ENCODE measurements at regions not wholly inside any gene's neighbourhood (a gene's known extent, or its start where the extent isn't known, plus 50 kb on each side); places are given as distances from the start of the nearest gene placed in this dataset.

- H3K4me3 ChIP-seq (ENCODE audit: insufficient read depth, low read depth, low read length) = no peak overlapping the region
- Mint-ChIP-seq H3K36me3 (ENCODE audit: low read depth, unreplicated experiment) (peaks cover 2% of the 10 kb centered on the region), H3K27me3 (ENCODE audit: low read depth, unreplicated experiment) (peaks cover 20% of the 10 kb centered on the region), H3K4me1 (ENCODE audit: low read depth, unreplicated experiment) (peaks cover 2% of the 10 kb centered on the region), H3K4me3 (ENCODE audit: unreplicated experiment) (no peak overlapping the region), H3K27ac (ENCODE audit: unreplicated experiment) (no peak overlapping the region), H3K9me3 (ENCODE audit: unreplicated experiment) (no peaks in the 10 kb centered on the region)
- H4K20me1 ChIP-seq (ENCODE audit: insufficient read depth, low read length) = no peaks in the 10 kb centered on the region
- no peak overlapping the region for H3K27ac ChIP-seq (ENCODE audit: low read depth, low read length)
- no peak for TF ChIP-seq CTCF (IDR thresholded peaks at IDR 0.05; ENCODE audit: insufficient read depth, low read depth, low read length)
- no peak for TF ChIP-seq EZH2 (IDR thresholded peaks at IDR 0.05; ENCODE audit: insufficient read depth, low read length)
- no peak for FAIRE-seq
- no peaks in the 10 kb centered on the region for H3K9me3 ChIP-seq (ENCODE audit: insufficient read depth, low read depth, low read length)
- no peaks in the 10 kb centered on the region for H3K36me3 ChIP-seq (ENCODE audit: insufficient read depth, low read length)
- no peak overlapping the region for H3K9ac ChIP-seq (ENCODE audit: low read length)
- peaks cover 3% of the 10 kb centered on the region for H3K27me3 ChIP-seq (ENCODE audit: insufficient read depth, low read length)
- H2AFZ ChIP-seq (ENCODE audit: low read depth, low read length) = no peak overlapping the region
- no peaks in the 10 kb centered on the region for H3K4me1 ChIP-seq (ENCODE audit: insufficient read depth, low read length)
- no peak overlapping the region for H3K4me2 ChIP-seq (ENCODE audit: low read length)
- H3K79me2 ChIP-seq (ENCODE audit: insufficient read depth, low read length) = no peaks in the 10 kb centered on the region
- DNase-seq (ENCODE audit: low read depth) = no peak
Measured at GRCh38 chr2:118294063-118294462, 205.8 kb downstream of the INSIG2 start.

GRCh38 chr2:118292991-118293390, 204.7 kb downstream of the INSIG2 start:
- H3K4me3 ChIP-seq (ENCODE audit: insufficient read depth, low read depth, low read length) = no peak overlapping the region
- no peak overlapping the region for H3K27ac ChIP-seq (ENCODE audit: low read depth, low read length)
- no peaks in the 10 kb centered on the region for H3K9me3 ChIP-seq (ENCODE audit: insufficient read depth, low read depth, low read length)
- H3K4me1 ChIP-seq (ENCODE audit: insufficient read depth, low read length) = no peaks in the 10 kb centered on the region
- H3K27me3 ChIP-seq (ENCODE audit: insufficient read depth, low read length) = peaks cover 3% of the 10 kb centered on the region
- Mint-ChIP-seq H3K9me3 (ENCODE audit: unreplicated experiment) (no peaks in the 10 kb centered on the region), H3K27ac (ENCODE audit: unreplicated experiment) (no peak overlapping the region), H3K36me3 (ENCODE audit: low read depth, unreplicated experiment) (peaks cover 2% of the 10 kb centered on the region), H3K4me3 (ENCODE audit: unreplicated experiment) (no peak overlapping the region), H3K27me3 (ENCODE audit: low read depth, unreplicated experiment) (peaks cover 20% of the 10 kb centered on the region), H3K4me1 (ENCODE audit: low read depth, unreplicated experiment) (peaks cover 2% of the 10 kb centered on the region)
- TF ChIP-seq EZH2 (IDR thresholded peaks at IDR 0.05; ENCODE audit: insufficient read depth, low read length) = no peak
- TF ChIP-seq CTCF (IDR thresholded peaks at IDR 0.05; ENCODE audit: insufficient read depth, low read depth, low read length) = no peak
- H3K4me2 ChIP-seq (ENCODE audit: low read length) = no peak overlapping the region
- H4K20me1 ChIP-seq (ENCODE audit: insufficient read depth, low read length) = no peaks in the 10 kb centered on the region
- DNase-seq (ENCODE audit: low read depth) (peak; percentile 38), FAIRE-seq (peak; percentile 26)
- H3K36me3 ChIP-seq (ENCODE audit: insufficient read depth, low read length) = no peaks in the 10 kb centered on the region
- no peaks in the 10 kb centered on the region for H3K79me2 ChIP-seq (ENCODE audit: insufficient read depth, low read length)
- no peak overlapping the region for H2AFZ ChIP-seq (ENCODE audit: low read depth, low read length)
- no peak overlapping the region for H3K9ac ChIP-seq (ENCODE audit: low read length)

GRCh38 chr2:118291251-118291880, 203.1 kb downstream of the INSIG2 start:
- Histone ChIP-seq H3K36me3 (ENCODE audit: insufficient read depth, low read length) (no peaks in the 10 kb centered on the region), H3K27ac (ENCODE audit: low read depth, low read length) (no peak overlapping the region), H3K4me3 (ENCODE audit: insufficient read depth, low read depth, low read length) (no peak overlapping the region), H3K9me3 (ENCODE audit: insufficient read depth, low read depth, low read length) (no peaks in the 10 kb centered on the region), H3K4me2 (ENCODE audit: low read length) (no peak overlapping the region), H3K79me2 (ENCODE audit: insufficient read depth, low read length) (no peaks in the 10 kb centered on the region), H4K20me1 (ENCODE audit: insufficient read depth, low read length) (no peaks in the 10 kb centered on the region), H2AFZ (ENCODE audit: low read depth, low read length) (no peak overlapping the region), H3K4me1 (ENCODE audit: insufficient read depth, low read length) (no peaks in the 10 kb centered on the region), H3K9ac (ENCODE audit: low read length) (no peak overlapping the region), H3K27me3 (ENCODE audit: insufficient read depth, low read length) (peaks cover 3% of the 10 kb centered on the region)
- Mint-ChIP-seq H3K36me3 (ENCODE audit: low read depth, unreplicated experiment) (peaks cover 6% of the 10 kb centered on the region), H3K9me3 (ENCODE audit: unreplicated experiment) (no peaks in the 10 kb centered on the region), H3K4me1 (ENCODE audit: low read depth, unreplicated experiment) (peaks cover 2% of the 10 kb centered on the region), H3K27ac (ENCODE audit: unreplicated experiment) (no peak overlapping the region), H3K27me3 (ENCODE audit: low read depth, unreplicated experiment) (peaks cover 16% of the 10 kb centered on the region), H3K4me3 (ENCODE audit: unreplicated experiment) (no peak overlapping the region)
- TF ChIP-seq CTCF (IDR thresholded peaks at IDR 0.05; ENCODE audit: insufficient read depth, low read depth, low read length) = no peak
- TF ChIP-seq EZH2 (IDR thresholded peaks at IDR 0.05; ENCODE audit: insufficient read depth, low read length) = no peak
- DNase-seq (ENCODE audit: low read depth) = peak; percentile 24
- FAIRE-seq = no peak
